GM23338 (cell line): ENCODE measurements at regions not wholly inside any gene's neighbourhood (a gene's known extent, or its start where the extent isn't known, plus 50 kb on each side); places are given as distances from the start of the nearest gene placed in this dataset.

Source experiments
- ATAC-seq: fragments of 200-7000 bp; cut with Tn5 transposase; 3 replicates; pipeline ENCODE4 v1.9.1; 2020
- DNase-seq: peaks from one replicate; pipeline ENCODE4 v3.0.0-alpha.2; 2015; ENCODE audit warnings: low spot score
- H2AFZ ChIP-seq: fragments of 200-600 bp; sonication (generic); 2 replicates; pipeline ENCODE4 v1.8.0; 2016; ENCODE audit warnings: antibody characterized with exemption, mild to moderate bottlenecking, moderate library complexity
- H3F3A ChIP-seq: fragments of 200-600 bp; sonication (generic); replicated peaks from 2 replicates; pipeline ENCODE4 v1.8.0; 2017; ENCODE audit warnings: antibody characterized with exemption, mixed run types, low read depth
- H3K27ac ChIP-seq: fragments of 200-600 bp; sonication (generic); 2 replicates; pipeline ENCODE4 v1.6.1; 2016; ENCODE audit warnings: low read depth
- H3K27me3 ChIP-seq: fragments of 200-600 bp; sonication (generic); 2 replicates; pipeline ENCODE4 v1.8.0; 2016; ENCODE audit warnings: mild to moderate bottlenecking, mixed run types, moderate library complexity; ENCODE audit not compliant: insufficient read depth
- H3K36me3 ChIP-seq: fragments of 200-600 bp; sonication (generic); 2 replicates; pipeline ENCODE4 v1.8.0; 2016; ENCODE audit warnings: mild to moderate bottlenecking; ENCODE audit not compliant: insufficient read depth
- H3K4me1 ChIP-seq: fragments of 200-600 bp; sonication (generic); 2 replicates; pipeline ENCODE4 v1.8.0; 2016; ENCODE audit warnings: mild to moderate bottlenecking, moderate library complexity; ENCODE audit not compliant: insufficient read depth
- H3K4me2 ChIP-seq: fragments of 200-600 bp; sonication (generic); 2 replicates; pipeline ENCODE4 v1.7.1; 2017; ENCODE audit warnings: mixed run types
- H3K4me3 ChIP-seq: fragments of 200-600 bp; sonication (generic); 2 replicates; pipeline ENCODE4 v1.6.1; 2016; ENCODE audit warnings: mixed run types
- H3K79me2 ChIP-seq: fragments of 200-600 bp; sonication (generic); replicated peaks from 2 replicates; pipeline ENCODE4 v1.8.0; 2017; ENCODE audit warnings: mild to moderate bottlenecking; ENCODE audit not compliant: insufficient read depth
- H3K9me2 ChIP-seq: fragments of 200-600 bp; sonication (generic); 2 replicates; pipeline ENCODE4 v1.8.0; 2017; ENCODE audit not compliant: insufficient read depth
- H4K20me1 ChIP-seq: fragments of 200-600 bp; sonication (generic); replicated peaks from 2 replicates; pipeline ENCODE4 v1.8.0; 2017; ENCODE audit warnings: mild to moderate bottlenecking; ENCODE audit not compliant: insufficient read depth
- H3K27ac Mint-ChIP-seq: 2 replicates; pipeline ENCODE4 v1.8.0; 2020; ENCODE audit warnings: inconsistent platforms, mild to moderate bottlenecking, moderate library complexity, mixed read lengths
- H3K27me3 Mint-ChIP-seq: 3 replicates; pipeline ENCODE4 v1.8.0; 2022; ENCODE audit warnings: low read depth, mild to moderate bottlenecking, moderate library complexity, mixed read lengths, inconsistent platforms; ENCODE audit not compliant: insufficient read depth, poor library complexity
- H3K36me3 Mint-ChIP-seq: 3 replicates; pipeline ENCODE4 v1.8.0; 2021; ENCODE audit warnings: low read depth, mild to moderate bottlenecking, inconsistent platforms, moderate library complexity, mixed read lengths
- H3K4me1 Mint-ChIP-seq: 3 replicates; pipeline ENCODE4 v1.8.0; 2020; ENCODE audit warnings: mild to moderate bottlenecking, inconsistent platforms, mixed read lengths
- H3K4me3 Mint-ChIP-seq: 3 replicates; pipeline ENCODE4 v1.8.0; 2021; ENCODE audit warnings: moderate library complexity, mild to moderate bottlenecking, inconsistent platforms, mixed read lengths
- H3K9me3 Mint-ChIP-seq: 3 replicates; pipeline ENCODE4 v1.8.0; 2020; ENCODE audit warnings: moderate library complexity, mild to moderate bottlenecking, inconsistent platforms, mixed read lengths
- CREB1 ChIP-seq: fragments of 250-450 bp; sonication (Bioruptor Pico); IDR thresholded peaks from 2 replicates; pipeline ENCODE4 v1.5.0; 2020; ENCODE audit warnings: low read depth, mild to moderate bottlenecking, moderate library complexity
- EZH2phosphoT487 ChIP-seq: fragments of 200-600 bp; sonication (generic); IDR thresholded peaks from one replicate; pipeline ENCODE4 v1.8.1; 2018; ENCODE audit warnings: antibody characterized with exemption; ENCODE audit not compliant: unreplicated experiment
- JUNB ChIP-seq: IDR thresholded peaks from one replicate; pipeline ENCODE4 v1.6.1; 2016; ENCODE audit warnings: antibody characterized with exemption; ENCODE audit not compliant: unreplicated experiment
- ZNF331 ChIP-seq: fragments of 250-450 bp; sonication (Bioruptor Pico); IDR thresholded peaks from 2 replicates; pipeline ENCODE4 v1.5.0; 2020; ENCODE audit warnings: low read depth, mild to moderate bottlenecking, moderate library complexity
- TF ChIP-seq, protein P1 (sequence below), 2 experiments: fragments of 200-600 bp in 1 of 2; sonication (generic) in 1 of 2; conservative IDR thresholded peaks; 2 replicates each; pipeline versions ENCODE4 v1.5.1 to v1.6.1; 2016 to 2017; ENCODE audit warnings: antibody characterized with exemption in 2 of 2, low read depth in 2 of 2, mild to moderate bottlenecking in 2 of 2, moderate library complexity in 1 of 2
- TF ChIP-seq, protein P2 (sequence below): IDR thresholded peaks from 2 replicates; pipeline ENCODE4 v1.6.1; 2016; ENCODE audit warnings: antibody characterized with exemption
- TF ChIP-seq, protein P3 (sequence below): IDR thresholded peaks from one replicate; pipeline ENCODE4 v1.6.1; 2018; ENCODE audit warnings: antibody characterized with exemption; ENCODE audit not compliant: unreplicated experiment
- TF ChIP-seq, protein P4 (sequence below): fragments of 250-450 bp; sonication (Bioruptor Pico); IDR thresholded peaks from 2 replicates; pipeline ENCODE4 v1.5.0; 2020; ENCODE audit warnings: mild to moderate bottlenecking, moderate library complexity

DNA sequence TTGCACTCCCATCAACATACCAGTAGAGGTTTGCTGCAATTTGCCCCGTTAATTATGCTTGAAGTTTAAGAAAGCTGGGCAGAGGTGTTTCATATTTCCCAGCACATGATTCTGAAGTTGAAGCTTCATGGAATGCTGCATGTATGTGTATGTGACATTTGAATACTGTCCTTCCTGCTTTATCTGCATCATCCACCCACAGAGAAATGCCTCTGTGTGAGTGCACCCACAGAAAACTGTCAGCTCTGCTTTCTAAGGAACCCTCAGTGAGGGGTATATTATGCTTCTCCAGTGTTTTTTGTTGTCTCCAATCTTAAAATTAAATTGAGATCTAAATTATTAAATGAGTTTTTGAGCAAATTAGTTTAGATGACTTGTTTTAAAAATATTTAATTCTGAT is 358.1 kb upstream of the PIK3R1 start:
- Mint-ChIP-seq H3K4me1 (peaks cover 3% of the 10 kb centered on the region; the same call in 1 of the 3 replicates), H3K27me3 (no peaks in the 10 kb centered on the region), H3K9me3 (peaks cover 4% of the 10 kb centered on the region; the same call in 2 of the 3 replicates), H3K27ac (no peak overlapping the region), H3K4me3 (no peak overlapping the region), H3K36me3 (no peaks in the 10 kb centered on the region)
- Histone ChIP-seq H3K27ac (no peak overlapping the region), H3K4me3 (no peak overlapping the region), H4K20me1 (no peaks in the 10 kb centered on the region), H3K36me3 (no peaks in the 10 kb centered on the region), H3K4me1 (no peaks in the 10 kb centered on the region), H2AFZ (no peak overlapping the region), H3F3A (no peaks in the 10 kb centered on the region), H3K4me2 (no peak overlapping the region), H3K79me2 (no peaks in the 10 kb centered on the region), H3K27me3 (no peaks in the 10 kb centered on the region), H3K9me2 (no peaks in the 10 kb centered on the region)
- TF ChIP-seq EZH2phosphoT487 = no peak
- DNase-seq = no peak
- no peak for ATAC-seq

DNA sequence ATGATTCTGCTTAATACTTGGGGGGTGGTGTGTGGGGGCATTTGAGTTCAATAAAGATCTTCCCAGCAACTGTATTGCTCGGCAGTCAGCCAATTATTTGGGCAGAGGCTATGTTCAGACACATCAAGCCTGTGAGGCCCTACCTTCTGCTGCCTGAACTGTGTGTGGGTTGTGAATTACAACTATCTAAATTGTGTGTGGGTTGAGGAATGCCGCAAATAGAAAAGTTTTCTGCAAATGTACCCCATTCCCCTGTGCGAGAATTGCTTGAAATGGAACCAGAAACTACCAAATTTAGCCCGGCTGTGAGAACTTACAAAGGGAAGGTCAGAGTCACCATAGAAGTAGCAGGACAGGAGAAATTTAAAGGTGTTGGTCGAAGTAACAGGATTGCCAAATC is 360.0 kb upstream of the PIK3R1 start:
- no peak overlapping the region for H3K4me3 ChIP-seq
- ATAC-seq (no peak), DNase-seq (no peak)
- H3K4me1 Mint-ChIP-seq = peaks cover 3% of the 10 kb centered on the region; the same call in 1 of the 3 replicates
- TF ChIP-seq JUNB (no peak), CREB1 (CRISPR knock-in tag) (no peak), ZNF331 (no peak)
- TF ChIP-seq, protein P1, sequence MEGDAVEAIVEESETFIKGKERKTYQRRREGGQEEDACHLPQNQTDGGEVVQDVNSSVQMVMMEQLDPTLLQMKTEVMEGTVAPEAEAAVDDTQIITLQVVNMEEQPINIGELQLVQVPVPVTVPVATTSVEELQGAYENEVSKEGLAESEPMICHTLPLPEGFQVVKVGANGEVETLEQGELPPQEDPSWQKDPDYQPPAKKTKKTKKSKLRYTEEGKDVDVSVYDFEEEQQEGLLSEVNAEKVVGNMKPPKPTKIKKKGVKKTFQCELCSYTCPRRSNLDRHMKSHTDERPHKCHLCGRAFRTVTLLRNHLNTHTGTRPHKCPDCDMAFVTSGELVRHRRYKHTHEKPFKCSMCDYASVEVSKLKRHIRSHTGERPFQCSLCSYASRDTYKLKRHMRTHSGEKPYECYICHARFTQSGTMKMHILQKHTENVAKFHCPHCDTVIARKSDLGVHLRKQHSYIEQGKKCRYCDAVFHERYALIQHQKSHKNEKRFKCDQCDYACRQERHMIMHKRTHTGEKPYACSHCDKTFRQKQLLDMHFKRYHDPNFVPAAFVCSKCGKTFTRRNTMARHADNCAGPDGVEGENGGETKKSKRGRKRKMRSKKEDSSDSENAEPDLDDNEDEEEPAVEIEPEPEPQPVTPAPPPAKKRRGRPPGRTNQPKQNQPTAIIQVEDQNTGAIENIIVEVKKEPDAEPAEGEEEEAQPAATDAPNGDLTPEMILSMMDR (conservative IDR thresholded peaks at IDR 0.05; ENCODE audit: low read depth in 2 of 2) = no peak
- TF ChIP-seq, protein P2, sequence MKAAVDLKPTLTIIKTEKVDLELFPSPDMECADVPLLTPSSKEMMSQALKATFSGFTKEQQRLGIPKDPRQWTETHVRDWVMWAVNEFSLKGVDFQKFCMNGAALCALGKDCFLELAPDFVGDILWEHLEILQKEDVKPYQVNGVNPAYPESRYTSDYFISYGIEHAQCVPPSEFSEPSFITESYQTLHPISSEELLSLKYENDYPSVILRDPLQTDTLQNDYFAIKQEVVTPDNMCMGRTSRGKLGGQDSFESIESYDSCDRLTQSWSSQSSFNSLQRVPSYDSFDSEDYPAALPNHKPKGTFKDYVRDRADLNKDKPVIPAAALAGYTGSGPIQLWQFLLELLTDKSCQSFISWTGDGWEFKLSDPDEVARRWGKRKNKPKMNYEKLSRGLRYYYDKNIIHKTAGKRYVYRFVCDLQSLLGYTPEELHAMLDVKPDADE = no peak
- TF ChIP-seq, protein P3, sequence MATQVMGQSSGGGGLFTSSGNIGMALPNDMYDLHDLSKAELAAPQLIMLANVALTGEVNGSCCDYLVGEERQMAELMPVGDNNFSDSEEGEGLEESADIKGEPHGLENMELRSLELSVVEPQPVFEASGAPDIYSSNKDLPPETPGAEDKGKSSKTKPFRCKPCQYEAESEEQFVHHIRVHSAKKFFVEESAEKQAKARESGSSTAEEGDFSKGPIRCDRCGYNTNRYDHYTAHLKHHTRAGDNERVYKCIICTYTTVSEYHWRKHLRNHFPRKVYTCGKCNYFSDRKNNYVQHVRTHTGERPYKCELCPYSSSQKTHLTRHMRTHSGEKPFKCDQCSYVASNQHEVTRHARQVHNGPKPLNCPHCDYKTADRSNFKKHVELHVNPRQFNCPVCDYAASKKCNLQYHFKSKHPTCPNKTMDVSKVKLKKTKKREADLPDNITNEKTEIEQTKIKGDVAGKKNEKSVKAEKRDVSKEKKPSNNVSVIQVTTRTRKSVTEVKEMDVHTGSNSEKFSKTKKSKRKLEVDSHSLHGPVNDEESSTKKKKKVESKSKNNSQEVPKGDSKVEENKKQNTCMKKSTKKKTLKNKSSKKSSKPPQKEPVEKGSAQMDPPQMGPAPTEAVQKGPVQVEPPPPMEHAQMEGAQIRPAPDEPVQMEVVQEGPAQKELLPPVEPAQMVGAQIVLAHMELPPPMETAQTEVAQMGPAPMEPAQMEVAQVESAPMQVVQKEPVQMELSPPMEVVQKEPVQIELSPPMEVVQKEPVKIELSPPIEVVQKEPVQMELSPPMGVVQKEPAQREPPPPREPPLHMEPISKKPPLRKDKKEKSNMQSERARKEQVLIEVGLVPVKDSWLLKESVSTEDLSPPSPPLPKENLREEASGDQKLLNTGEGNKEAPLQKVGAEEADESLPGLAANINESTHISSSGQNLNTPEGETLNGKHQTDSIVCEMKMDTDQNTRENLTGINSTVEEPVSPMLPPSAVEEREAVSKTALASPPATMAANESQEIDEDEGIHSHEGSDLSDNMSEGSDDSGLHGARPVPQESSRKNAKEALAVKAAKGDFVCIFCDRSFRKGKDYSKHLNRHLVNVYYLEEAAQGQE = no peak
- TF ChIP-seq, protein P4, sequence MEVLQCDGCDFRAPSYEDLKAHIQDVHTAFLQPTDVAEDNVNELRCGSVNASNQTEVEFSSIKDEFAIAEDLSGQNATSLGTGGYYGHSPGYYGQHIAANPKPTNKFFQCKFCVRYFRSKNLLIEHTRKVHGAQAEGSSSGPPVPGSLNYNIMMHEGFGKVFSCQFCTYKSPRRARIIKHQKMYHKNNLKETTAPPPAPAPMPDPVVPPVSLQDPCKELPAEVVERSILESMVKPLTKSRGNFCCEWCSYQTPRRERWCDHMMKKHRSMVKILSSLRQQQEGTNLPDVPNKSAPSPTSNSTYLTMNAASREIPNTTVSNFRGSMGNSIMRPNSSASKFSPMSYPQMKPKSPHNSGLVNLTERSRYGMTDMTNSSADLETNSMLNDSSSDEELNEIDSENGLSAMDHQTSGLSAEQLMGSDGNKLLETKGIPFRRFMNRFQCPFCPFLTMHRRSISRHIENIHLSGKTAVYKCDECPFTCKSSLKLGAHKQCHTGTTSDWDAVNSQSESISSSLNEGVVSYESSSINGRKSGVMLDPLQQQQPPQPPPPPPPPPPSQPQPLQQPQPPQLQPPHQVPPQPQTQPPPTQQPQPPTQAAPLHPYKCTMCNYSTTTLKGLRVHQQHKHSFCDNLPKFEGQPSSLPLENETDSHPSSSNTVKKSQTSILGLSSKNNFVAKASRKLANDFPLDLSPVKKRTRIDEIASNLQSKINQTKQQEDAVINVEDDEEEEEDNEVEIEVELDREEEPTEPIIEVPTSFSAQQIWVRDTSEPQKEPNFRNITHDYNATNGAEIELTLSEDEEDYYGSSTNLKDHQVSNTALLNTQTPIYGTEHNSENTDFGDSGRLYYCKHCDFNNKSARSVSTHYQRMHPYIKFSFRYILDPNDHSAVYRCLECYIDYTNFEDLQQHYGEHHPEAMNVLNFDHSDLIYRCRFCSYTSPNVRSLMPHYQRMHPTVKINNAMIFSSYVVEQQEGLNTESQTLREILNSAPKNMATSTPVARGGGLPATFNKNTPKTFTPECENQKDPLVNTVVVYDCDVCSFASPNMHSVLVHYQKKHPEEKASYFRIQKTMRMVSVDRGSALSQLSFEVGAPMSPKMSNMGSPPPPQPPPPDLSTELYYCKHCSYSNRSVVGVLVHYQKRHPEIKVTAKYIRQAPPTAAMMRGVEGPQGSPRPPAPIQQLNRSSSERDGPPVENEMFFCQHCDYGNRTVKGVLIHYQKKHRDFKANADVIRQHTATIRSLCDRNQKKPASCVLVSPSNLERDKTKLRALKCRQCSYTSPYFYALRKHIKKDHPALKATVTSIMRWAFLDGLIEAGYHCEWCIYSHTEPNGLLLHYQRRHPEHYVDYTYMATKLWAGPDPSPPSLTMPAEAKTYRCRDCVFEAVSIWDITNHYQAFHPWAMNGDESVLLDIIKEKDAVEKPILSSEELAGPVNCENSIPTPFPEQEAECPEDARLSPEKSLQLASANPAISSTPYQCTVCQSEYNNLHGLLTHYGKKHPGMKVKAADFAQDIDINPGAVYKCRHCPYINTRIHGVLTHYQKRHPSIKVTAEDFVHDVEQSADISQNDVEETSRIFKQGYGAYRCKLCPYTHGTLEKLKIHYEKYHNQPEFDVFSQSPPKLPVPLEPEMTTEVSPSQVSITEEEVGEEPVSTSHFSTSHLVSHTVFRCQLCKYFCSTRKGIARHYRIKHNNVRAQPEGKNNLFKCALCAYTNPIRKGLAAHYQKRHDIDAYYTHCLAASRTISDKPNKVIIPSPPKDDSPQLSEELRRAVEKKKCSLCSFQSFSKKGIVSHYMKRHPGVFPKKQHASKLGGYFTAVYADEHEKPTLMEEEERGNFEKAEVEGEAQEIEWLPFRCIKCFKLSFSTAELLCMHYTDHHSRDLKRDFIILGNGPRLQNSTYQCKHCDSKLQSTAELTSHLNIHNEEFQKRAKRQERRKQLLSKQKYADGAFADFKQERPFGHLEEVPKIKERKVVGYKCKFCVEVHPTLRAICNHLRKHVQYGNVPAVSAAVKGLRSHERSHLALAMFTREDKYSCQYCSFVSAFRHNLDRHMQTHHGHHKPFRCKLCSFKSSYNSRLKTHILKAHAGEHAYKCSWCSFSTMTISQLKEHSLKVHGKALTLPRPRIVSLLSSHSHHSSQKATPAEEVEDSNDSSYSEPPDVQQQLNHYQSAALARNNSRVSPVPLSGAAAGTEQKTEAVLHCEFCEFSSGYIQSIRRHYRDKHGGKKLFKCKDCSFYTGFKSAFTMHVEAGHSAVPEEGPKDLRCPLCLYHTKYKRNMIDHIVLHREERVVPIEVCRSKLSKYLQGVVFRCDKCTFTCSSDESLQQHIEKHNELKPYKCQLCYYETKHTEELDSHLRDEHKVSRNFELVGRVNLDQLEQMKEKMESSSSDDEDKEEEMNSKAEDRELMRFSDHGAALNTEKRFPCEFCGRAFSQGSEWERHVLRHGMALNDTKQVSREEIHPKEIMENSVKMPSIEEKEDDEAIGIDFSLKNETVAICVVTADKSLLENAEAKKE (CRISPR knock-in tag) = no peak
- H3K4me2 ChIP-seq = no peak overlapping the region
- H3F3A ChIP-seq = no peaks in the 10 kb centered on the region
- H3K36me3 ChIP-seq = no peaks in the 10 kb centered on the region
- no peak overlapping the region for H3K27ac Mint-ChIP-seq
- no peaks in the 10 kb centered on the region for H3K36me3 Mint-ChIP-seq
- H3K9me2 ChIP-seq = no peaks in the 10 kb centered on the region
- H3K79me2 ChIP-seq = no peaks in the 10 kb centered on the region
- H3K27me3 Mint-ChIP-seq = no peaks in the 10 kb centered on the region
- no peak overlapping the region for H3K27ac ChIP-seq
- no peak overlapping the region for H2AFZ ChIP-seq
- no peaks in the 10 kb centered on the region for H3K27me3 ChIP-seq
- H3K4me1 ChIP-seq = no peaks in the 10 kb centered on the region
- no peak overlapping the region for H3K4me3 Mint-ChIP-seq
- peaks cover 4% of the 10 kb centered on the region; the same call in 2 of the 3 replicates for H3K9me3 Mint-ChIP-seq
- no peaks in the 10 kb centered on the region for H4K20me1 ChIP-seq
